HCT116 (cell line): ENCODE measurements at regions not wholly inside any gene's neighbourhood (a gene's known extent, or its start where the extent isn't known, plus 50 kb on each side); places are given as distances from the start of the nearest gene placed in this dataset.

Experiments
- ATAC-seq: fragments of 200-7000 bp; cut with Tn5 transposase; 2 replicates; pipeline ENCODE4 v1.9.1; 2020; ENCODE audit warnings: mild to moderate bottlenecking, moderate library complexity
- BruUV-seq: library from RNA; stranded (reverse); fragments of 400-500 nt; replicated peaks from 2 replicates; lab custom pipeline; 2021; lab: Mats Ljungman, UMichigan
- CTCF ChIA-PET: fragments of 300-600 bp; sonication (Branson Sonifier 250); formaldehyde crosslinking; loops from one replicate; lab custom pipeline; 2021; ENCODE audit warnings: antibody characterized with exemption; lab: Charles Lee
- POLR2A ChIA-PET: fragments of 300-600, 350-600 bp; sonication (Branson Sonifier 250); formaldehyde crosslinking; loops from one replicate; lab custom pipeline; 2021; ENCODE audit warnings: antibody characterized with exemption; lab: Charles Lee
- RAD21 ChIA-PET, 2 experiments: fragments of 300-600 bp; sonication (Branson Sonifier 250); formaldehyde crosslinking; loops; one replicate each; lab custom pipeline; 2023; ENCODE audit warnings: low total read pairs in 2 of 2; ENCODE audit not compliant: uncharacterized antibody in 2 of 2, unreplicated experiment in 2 of 2, low non-redundant PET in 1 of 2; lab: Charles Lee
- DNase-seq: peaks from one replicate; pipeline ENCODE4 v3.0.0-alpha.2; 2010; ENCODE audit warnings: low read depth, low spot score
- H2AFZ ChIP-seq: fragments of 200-600 bp; shearing (Covaris generic), sonication (generic); 2 replicates; pipeline ENCODE4 v1.6.1; 2017; ENCODE audit warnings: low read depth, mixed run types, mixed read lengths, antibody characterized with exemption, low read length; ENCODE audit not compliant: poor library complexity, severe bottlenecking
- H3K27ac ChIP-seq: 2 replicates; pipeline ENCODE4 v1.5.1; 2012; ENCODE audit warnings: low read depth, low read length
- H3K27me3 ChIP-seq: fragments of 200-600 bp; sonication (generic); 2 replicates; pipeline ENCODE4 v1.6.1; 2016; ENCODE audit warnings: mixed run types, low read length, mixed read lengths; ENCODE audit not compliant: insufficient read depth
- H3K36me3 ChIP-seq, 2 experiments: fragments of 200-500 bp in 1 of 2; fragments of 200-600 bp in 1 of 2; sonication (Bioruptor generic) in 1 of 2; sonication (generic) in 1 of 2; 2 replicates each; pipeline versions ENCODE4 v1.5.1 to v1.6.1; 2014 to 2016; ENCODE audit warnings: low read length in 2 of 2, inconsistent platforms in 1 of 2, mixed read lengths in 1 of 2, mixed run types in 1 of 2; ENCODE audit not compliant: insufficient read depth in 2 of 2, control insufficient read depth in 1 of 2
- H3K4me1 ChIP-seq, 2 experiments: fragments of 200-600 bp in 1 of 2; sonication (generic) in 1 of 2; 2 replicates each; pipeline versions ENCODE4 v1.5.1 to v1.6.1; 2012 to 2017; ENCODE audit warnings: low read length in 2 of 2, inconsistent platforms in 1 of 2, mild to moderate bottlenecking in 1 of 2, mixed read lengths in 1 of 2, mixed run types in 1 of 2, moderate library complexity in 1 of 2; ENCODE audit not compliant: insufficient read depth in 2 of 2, control insufficient read depth in 1 of 2
- H3K4me2 ChIP-seq: fragments of 200-600 bp; sonication (generic); 2 replicates; pipeline ENCODE4 v1.6.1; 2017; ENCODE audit warnings: mixed run types, low read length, mixed read lengths
- H3K4me3 ChIP-seq, 2 experiments: fragments of 200-600 bp in 1 of 2; sonication (generic) in 1 of 2; replicated peaks in 1 of 2; 2 replicates each; pipeline ENCODE4 v1.5.1; 2011 to 2016; ENCODE audit warnings: low read length in 2 of 2, control low read depth in 1 of 2, low read depth in 1 of 2, mild to moderate bottlenecking in 1 of 2, mixed read lengths in 1 of 2, mixed run types in 1 of 2
- H3K79me2 ChIP-seq: fragments of 200-600 bp; sonication (generic); 2 replicates; pipeline ENCODE4 v1.6.1; 2017; ENCODE audit warnings: mild to moderate bottlenecking, mixed run types, low read length, moderate library complexity, mixed read lengths; ENCODE audit not compliant: insufficient read depth
- H3K9ac ChIP-seq: fragments of 200-600 bp; sonication (generic); 2 replicates; pipeline ENCODE4 v1.6.1; 2016; ENCODE audit warnings: low read length, mixed read lengths
- H3K9me2 ChIP-seq: fragments of 200-600 bp; sonication (generic), shearing (Covaris generic); 2 replicates; pipeline ENCODE4 v1.6.1; 2017; ENCODE audit warnings: mixed run types, mild to moderate bottlenecking, moderate library complexity; ENCODE audit not compliant: insufficient read depth
- H3K9me3 ChIP-seq, 2 experiments: fragments of 200-500 bp in 1 of 2; fragments of 200-600 bp in 1 of 2; sonication (Bioruptor generic) in 1 of 2; sonication (generic) in 1 of 2; 2 replicates each; pipeline ENCODE4 v1.6.1; 2014 to 2017; ENCODE audit warnings: low read length in 2 of 2, mixed read lengths in 2 of 2, inconsistent platforms in 1 of 2, low read depth in 1 of 2, mild to moderate bottlenecking in 1 of 2, mixed run types in 1 of 2, moderate library complexity in 1 of 2; ENCODE audit not compliant: control insufficient read depth in 1 of 2, insufficient read depth in 1 of 2
- H4K20me1 ChIP-seq: fragments of 200-600 bp; sonication (generic), shearing (Covaris generic); 2 replicates; pipeline ENCODE4 v1.6.1; 2017; ENCODE audit warnings: mixed run types, mild to moderate bottlenecking, moderate library complexity; ENCODE audit not compliant: insufficient read depth
- CBX3 ChIP-seq: IDR thresholded peaks from 2 replicates; pipeline ENCODE4 v1.6.1; 2012; ENCODE audit warnings: low read depth
- CEBPB ChIP-seq: IDR thresholded peaks from 2 replicates; pipeline ENCODE4 v1.6.1; 2012; ENCODE audit warnings: low read depth
- ELF1 ChIP-seq: IDR thresholded peaks from 2 replicates; pipeline ENCODE4 v1.6.1; 2012; ENCODE audit warnings: low read depth, borderline replicate concordance
- EZH2 ChIP-seq: fragments of 200-600 bp; sonication (generic); IDR thresholded peaks from 2 replicates; pipeline ENCODE4 v1.6.1; 2017; ENCODE audit warnings: antibody characterized with exemption, mixed run types
- FOSL1 ChIP-seq: IDR thresholded peaks from 2 replicates; pipeline ENCODE4 v1.6.1; 2012; ENCODE audit warnings: low read depth
- JUND ChIP-seq: IDR thresholded peaks from 2 replicates; pipeline ENCODE4 v1.6.1; 2012
- POLR2A ChIP-seq: IDR thresholded peaks from 2 replicates; pipeline ENCODE4 v1.7.0; 2011; ENCODE audit warnings: borderline replicate concordance; ENCODE audit not compliant: insufficient read depth, insufficient read length; ENCODE audit errors: extremely low read depth
- POLR2AphosphoS5 ChIP-seq: IDR thresholded peaks from 2 replicates; pipeline ENCODE4 v1.6.1; 2011; ENCODE audit warnings: mild to moderate bottlenecking, low read depth, low read length, moderate library complexity
- SIN3A ChIP-seq: IDR thresholded peaks from 2 replicates; pipeline ENCODE4 v1.6.1; 2012; ENCODE audit warnings: low read depth
- SRF ChIP-seq: IDR thresholded peaks from 2 replicates; pipeline ENCODE4 v1.6.1; 2012; ENCODE audit warnings: low read depth
- ZFX ChIP-seq: fragments of 450-650 bp; IDR thresholded peaks from 2 replicates; pipeline ENCODE4 v1.6.1; 2017
- intact Hi-C: fragments of 100-400 bp; cut with micrococcal nuclease; formaldehyde crosslinking; loops from 2 replicates; pipeline ENCODE4 v1.10.0; 2022
- TF ChIP-seq, protein P1 (sequence below), 3 experiments: fragments of 200-600 bp in 1 of 3; sonication (generic) in 1 of 3; IDR thresholded peaks in 2 of 3; conservative IDR thresholded peaks in 1 of 3; 2 replicates each; pipeline ENCODE4 v1.5.1; 2012 to 2017; ENCODE audit warnings: low read depth in 2 of 3, low read length in 2 of 3, antibody characterized with exemption in 1 of 3, borderline replicate concordance in 1 of 3, control low read depth in 1 of 3, mild to moderate bottlenecking in 1 of 3, mixed read lengths in 1 of 3, mixed run types in 1 of 3, moderate library complexity in 1 of 3; ENCODE audit not compliant: insufficient read depth in 1 of 3
- TF ChIP-seq, protein P2 (sequence below): IDR thresholded peaks from 2 replicates; pipeline ENCODE4 v1.6.1; 2012

DNA sequence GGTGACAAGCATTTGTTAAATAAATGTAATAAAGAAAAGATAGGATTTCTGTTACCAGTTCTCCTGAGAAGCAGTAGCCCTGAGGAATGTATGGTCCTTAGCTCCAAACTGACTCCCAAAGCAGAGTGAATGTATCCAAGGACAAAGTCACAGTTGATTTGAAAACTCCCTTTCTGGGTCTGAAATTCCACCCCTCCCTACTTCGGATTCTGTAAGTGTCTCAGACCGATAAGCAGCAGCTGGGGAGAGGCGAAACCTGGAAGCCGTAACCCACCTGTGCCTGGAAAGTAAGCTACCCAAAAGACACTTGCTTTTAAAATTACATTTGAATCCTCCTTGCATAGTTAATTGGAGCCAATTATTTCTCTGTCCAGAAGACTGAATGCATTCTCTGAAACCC, 122.9 kb upstream of the FRMD4A start:
- Histone ChIP-seq H3K36me3 (no peaks in the 10 kb centered on the region), H3K4me1 (no peaks in the 10 kb centered on the region), H3K79me2 (no peaks in the 10 kb centered on the region), H3K9me3 (no peaks in the 10 kb centered on the region), H3K4me3 (no peak overlapping the region), H3K4me2 (no peak overlapping the region), H3K27ac (no peak overlapping the region), H3K27me3 (peaks cover 6% of the 10 kb centered on the region; the same call in 1 of the 2 replicates), H3K9ac (no peak overlapping the region), H4K20me1 (no peaks in the 10 kb centered on the region), H2AFZ (no peak overlapping the region), H3K9me2 (no peaks in the 10 kb centered on the region)
- no TSS peak for BruUV-seq
- no peak for ATAC-seq
- RAD21 ChIA-PET, result no interaction called here
- TF ChIP-seq, protein P1, sequence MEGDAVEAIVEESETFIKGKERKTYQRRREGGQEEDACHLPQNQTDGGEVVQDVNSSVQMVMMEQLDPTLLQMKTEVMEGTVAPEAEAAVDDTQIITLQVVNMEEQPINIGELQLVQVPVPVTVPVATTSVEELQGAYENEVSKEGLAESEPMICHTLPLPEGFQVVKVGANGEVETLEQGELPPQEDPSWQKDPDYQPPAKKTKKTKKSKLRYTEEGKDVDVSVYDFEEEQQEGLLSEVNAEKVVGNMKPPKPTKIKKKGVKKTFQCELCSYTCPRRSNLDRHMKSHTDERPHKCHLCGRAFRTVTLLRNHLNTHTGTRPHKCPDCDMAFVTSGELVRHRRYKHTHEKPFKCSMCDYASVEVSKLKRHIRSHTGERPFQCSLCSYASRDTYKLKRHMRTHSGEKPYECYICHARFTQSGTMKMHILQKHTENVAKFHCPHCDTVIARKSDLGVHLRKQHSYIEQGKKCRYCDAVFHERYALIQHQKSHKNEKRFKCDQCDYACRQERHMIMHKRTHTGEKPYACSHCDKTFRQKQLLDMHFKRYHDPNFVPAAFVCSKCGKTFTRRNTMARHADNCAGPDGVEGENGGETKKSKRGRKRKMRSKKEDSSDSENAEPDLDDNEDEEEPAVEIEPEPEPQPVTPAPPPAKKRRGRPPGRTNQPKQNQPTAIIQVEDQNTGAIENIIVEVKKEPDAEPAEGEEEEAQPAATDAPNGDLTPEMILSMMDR (IDR thresholded peaks at IDR 0.05 in 2 of 3, conservative IDR thresholded peaks at IDR 0.05 in 1 of 3; ENCODE audit: borderline replicate concordance in 1 of 3, insufficient read depth in 1 of 3, low read depth in 2 of 3, low read length in 2 of 3), result no peak
- TF ChIP-seq SIN3A (no peak), POLR2A (no peak), SRF (no peak), CBX3 (no peak), POLR2AphosphoS5 (no peak), JUND (no peak), FOSL1 (no peak), ELF1 (no peak), EZH2 (no peak), ZFX (no peak), CEBPB (no peak)
- TF ChIP-seq, protein P2, sequence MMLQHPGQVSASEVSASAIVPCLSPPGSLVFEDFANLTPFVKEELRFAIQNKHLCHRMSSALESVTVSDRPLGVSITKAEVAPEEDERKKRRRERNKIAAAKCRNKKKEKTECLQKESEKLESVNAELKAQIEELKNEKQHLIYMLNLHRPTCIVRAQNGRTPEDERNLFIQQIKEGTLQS, result no peak
- DNase-seq, result no peak
- CTCF ChIA-PET, result no interaction called here
- intact Hi-C loops, result no loop called here
- POLR2A ChIA-PET, result no interaction called here
